Liver (tissue), 8 donors: ENCODE measurements at regions not wholly inside any gene's neighbourhood (a gene's known extent, or its start where the extent isn't known, plus 50 kb on each side); places are given as distances from the start of the nearest gene placed in this dataset.

ENCODE experiments used
- DNase-seq: peaks from one replicate; pipeline ENCODE4 v3.0.0-alpha.2; 2017; ENCODE audit warnings: low spot score
- H3K27ac ChIP-seq, 2 donors: one replicate each; pipeline ENCODE4 v1.7.0; 2013; ENCODE audit warnings: inconsistent platforms in 2 of 2, low read length in 2 of 2, control low read depth in 1 of 2, low read depth in 1 of 2, mild to moderate bottlenecking in 1 of 2
- H3K27me3 ChIP-seq, 4 donors: one replicate each; pipeline versions ENCODE4 v1.6.1 to v1.7.0; 2013; ENCODE audit warnings: low read length in 3 of 4, inconsistent platforms in 1 of 4, mild to moderate bottlenecking in 1 of 4, moderate library complexity in 1 of 4; ENCODE audit not compliant: control insufficient read depth in 4 of 4, insufficient read depth in 4 of 4
- H3K36me3 ChIP-seq, 4 donors: one replicate each; pipeline versions ENCODE4 v1.6.1 to v1.7.0; 2013; ENCODE audit warnings: low read length in 3 of 4, mild to moderate bottlenecking in 3 of 4, low read depth in 1 of 4, moderate library complexity in 1 of 4; ENCODE audit not compliant: control insufficient read depth in 4 of 4, insufficient read depth in 3 of 4
- H3K4me1 ChIP-seq, 4 donors: one replicate each; pipeline versions ENCODE4 v1.6.1 to v1.7.0; 2013; ENCODE audit warnings: low read length in 3 of 4, mild to moderate bottlenecking in 3 of 4, moderate library complexity in 1 of 4; ENCODE audit not compliant: control insufficient read depth in 4 of 4, insufficient read depth in 4 of 4
- H3K4me3 ChIP-seq, 3 donors: one replicate each; pipeline versions ENCODE4 v1.6.1 to v1.7.0; 2013; ENCODE audit warnings: low read length in 3 of 3, control low read depth in 1 of 3, low read depth in 1 of 3, mild to moderate bottlenecking in 1 of 3
- H3K9ac ChIP-seq, 2 donors: one replicate each; pipeline ENCODE4 v1.7.0; 2013; ENCODE audit warnings: low read length in 2 of 2, mild to moderate bottlenecking in 2 of 2, moderate library complexity in 2 of 2, control low read depth in 1 of 2, low read depth in 1 of 2
- H3K9me3 ChIP-seq, 4 donors: one replicate each; pipeline versions ENCODE4 v1.6.1 to v1.7.0; 2013; ENCODE audit warnings: low read length in 3 of 4; ENCODE audit not compliant: control insufficient read depth in 4 of 4
- ATF3 ChIP-seq: IDR thresholded peaks from 2 replicates; pipeline ENCODE4 v1.6.1; 2016; ENCODE audit warnings: antibody characterized with exemption
- CTCF ChIP-seq: fragments of 150-350 bp; IDR thresholded peaks from 2 replicates; pipeline ENCODE4 v1.5.1; 2017; ENCODE audit warnings: improper control_type of control experiment, low read depth, low read length; ENCODE audit not compliant: missing input control
- EGR1 ChIP-seq, 2 donors: IDR thresholded peaks; 2 replicates each; pipeline ENCODE4 v1.6.1; 2016 to 2018; ENCODE audit warnings: antibody characterized with exemption in 2 of 2, low read depth in 2 of 2
- FOXA1 ChIP-seq: IDR thresholded peaks from 2 replicates; pipeline ENCODE4 v1.6.1; 2016; ENCODE audit warnings: antibody characterized with exemption
- HNF4A ChIP-seq, 2 donors: conservative IDR thresholded peaks; 2 replicates each; pipeline ENCODE4 v1.6.1; 2016; ENCODE audit warnings: antibody characterized with exemption in 2 of 2, mild to moderate bottlenecking in 2 of 2
- HNF4G ChIP-seq: IDR thresholded peaks from 2 replicates; pipeline ENCODE4 v1.6.1; 2016; ENCODE audit warnings: antibody characterized with exemption
- JUND ChIP-seq, 2 donors: IDR thresholded peaks; 2 replicates each; pipeline ENCODE4 v1.6.1; 2016; ENCODE audit warnings: antibody characterized with exemption in 2 of 2
- MAX ChIP-seq: IDR thresholded peaks from 2 replicates; pipeline ENCODE4 v1.6.1; 2016; ENCODE audit warnings: antibody characterized with exemption
- NR2F2 ChIP-seq: IDR thresholded peaks from 2 replicates; pipeline ENCODE4 v1.6.1; 2016; ENCODE audit warnings: antibody characterized with exemption
- RAD21 ChIP-seq, 2 donors: IDR thresholded peaks; 2 replicates each; pipeline ENCODE4 v1.6.1; 2016; ENCODE audit warnings: antibody characterized with exemption in 2 of 2, mild to moderate bottlenecking in 2 of 2
- RXRA ChIP-seq, 2 donors: IDR thresholded peaks; 2 replicates each; pipeline ENCODE4 v1.6.1; 2017 to 2018; ENCODE audit warnings: antibody characterized with exemption in 2 of 2, mild to moderate bottlenecking in 1 of 2
- SP1 ChIP-seq: IDR thresholded peaks from 2 replicates; pipeline ENCODE4 v1.6.1; 2018; ENCODE audit warnings: antibody characterized with exemption, mild to moderate bottlenecking
- TAF1 ChIP-seq: conservative IDR thresholded peaks from 2 replicates; pipeline ENCODE4 v1.6.1; 2016; ENCODE audit warnings: antibody characterized with exemption, mild to moderate bottlenecking
- YY1 ChIP-seq: IDR thresholded peaks from 2 replicates; pipeline ENCODE4 v1.6.1; 2016; ENCODE audit warnings: antibody characterized with exemption, mild to moderate bottlenecking
- ZBTB33 ChIP-seq: IDR thresholded peaks from 2 replicates; pipeline ENCODE4 v1.6.1; 2016; ENCODE audit warnings: antibody characterized with exemption
- WGBS: extraction: QIAGEN DNeasy Blood & Tissue Kit; methylation state at CpG from one replicate; pipeline ENCODE4 v1.1.7; 2013; 5-methylcytosine and 5-hydroxymethylcytosine counted together
- donor health status: healthy.
- donor health status: healthy.
- donor health status: healthy.
- donor health status: healthy.
- donor health status: healthy.

- Histone ChIP-seq H3K9me3 (no peaks in the 10 kb centered on the region), H3K4me1 (no peaks in the 10 kb centered on the region), H3K9ac (no peak overlapping the region), H3K36me3 (no peaks in the 10 kb centered on the region), H3K4me3 (no peak overlapping the region), H3K27me3 (peaks cover 0 to 7% (median 0%) of the 10 kb centered on the region in 4 donors), H3K27ac (no peak overlapping the region)
- 23% methylated on average over 7 of the region's 7 CpGs for WGBS
- no peak for TF ChIP-seq FOXA1
- TF ChIP-seq SP1, result no peak
- TF ChIP-seq HNF4G, result no peak
- TF ChIP-seq YY1, result no peak
- no peak for TF ChIP-seq ATF3
- no peak for TF ChIP-seq EGR1 (IDR thresholded peaks at IDR 0.05; ENCODE audit: low read depth in 2 of 2)
- TF ChIP-seq TAF1, result no peak
- no peak for TF ChIP-seq RAD21 (IDR thresholded peaks at IDR 0.05)
- TF ChIP-seq MAX, result no peak
- no peak for TF ChIP-seq NR2F2
- DNase-seq, result no peak
These were observed 349.3 kb upstream of the SLC39A10 start for GRCh38 chr2:195307751-195308150.

- H3K9ac ChIP-seq, result no peak overlapping the region
- WGBS, result 75% methylated on average over 5 of the region's 5 CpGs
- H3K36me3 ChIP-seq, result no peaks in the 10 kb centered on the region
- no peaks in the 10 kb centered on the region for H3K4me1 ChIP-seq
- no peak overlapping the region for H3K4me3 ChIP-seq
- no peak for DNase-seq
- no peak overlapping the region for H3K27ac ChIP-seq
- H3K9me3 ChIP-seq, result no peaks in the 10 kb centered on the region
- TF ChIP-seq YY1 (no peak), HNF4A (conservative IDR thresholded peaks at IDR 0.05) (no peak), RAD21 (IDR thresholded peaks at IDR 0.05) (no peak), RXRA (IDR thresholded peaks at IDR 0.05) (no peak), TAF1 (no peak), CTCF (no peak), NR2F2 (no peak), ATF3 (no peak)
- H3K27me3 ChIP-seq, result peaks cover 0 to 7% (median 0%) of the 10 kb centered on the region in 4 donors
These were observed 352.7 kb upstream of the SLC39A10 start for GRCh38 chr2:195304310-195304709.

- Histone ChIP-seq H3K27me3 (peaks cover 0 to 7% (median 0%) of the 10 kb centered on the region in 4 donors), H3K9me3 (no peaks in the 10 kb centered on the region), H3K9ac (no peak overlapping the region), H3K36me3 (no peaks in the 10 kb centered on the region), H3K27ac (no peak overlapping the region), H3K4me3 (no peak overlapping the region), H3K4me1 (no peaks in the 10 kb centered on the region)
- WGBS, result 72% methylated on average over 2 of the region's 2 CpGs
- DNase-seq, result no peak
- TF ChIP-seq NR2F2, result no peak
- no peak for TF ChIP-seq ZBTB33
- no peak for TF ChIP-seq MAX
- TF ChIP-seq RXRA (IDR thresholded peaks at IDR 0.05), result no peak
- no peak for TF ChIP-seq JUND (IDR thresholded peaks at IDR 0.05)
- no peak for TF ChIP-seq YY1
- no peak for TF ChIP-seq EGR1 (IDR thresholded peaks at IDR 0.05; ENCODE audit: low read depth in 2 of 2)
- TF ChIP-seq TAF1, result no peak
These were observed 356.4 kb upstream of the SLC39A10 start for GRCh38 chr2:195300631-195301030.
